CD4-positive, CD25-positive, alpha-beta regulatory T cell (primary cell): ENCODE measurements at regions not wholly inside any gene's neighbourhood (a gene's known extent, or its start where the extent isn't known, plus 50 kb on each side); places are given as distances from the start of the nearest gene placed in this dataset.
"Not testable (repeated sequence)": the region's sequence is repeated elsewhere in the genome, so short reads cannot be mapped to it uniquely, and the experiment has no call there.

Experiments
- ATAC-seq, 2 donors: fragments of 150-1000 bp; cut with Tn5 transposase; one replicate each; pipeline ENCODE4 v1.10.0; 2021; ENCODE audit warnings: low read depth in 2 of 2, moderate number of reproducible peaks in 2 of 2, moderate library complexity in 1 of 2
- DNase-seq, 3 donors: peaks; one replicate each; pipeline versions ENCODE4 v3.0.0 to v3.0.0-alpha.2; 2012 to 2022; ENCODE audit warnings: mixed read lengths in 1 of 3
- H3K27ac ChIP-seq: one replicate; pipeline ENCODE4 v1.7.0; 2013; ENCODE audit warnings: mild to moderate bottlenecking, low read length; ENCODE audit not compliant: insufficient read depth, poor library complexity, severe bottlenecking
- H3K27me3 ChIP-seq: one replicate; pipeline ENCODE4 v1.7.0; 2013; ENCODE audit warnings: low read length; ENCODE audit not compliant: control insufficient read depth, insufficient read depth
- H3K36me3 ChIP-seq: one replicate; pipeline ENCODE4 v1.7.0; 2013; ENCODE audit warnings: mild to moderate bottlenecking, low read length, moderate library complexity; ENCODE audit not compliant: control insufficient read depth, insufficient read depth
- H3K4me1 ChIP-seq: 2 replicates; pipeline ENCODE4 v1.7.0; 2013; ENCODE audit warnings: mild to moderate bottlenecking, low read length; ENCODE audit not compliant: insufficient read depth, control insufficient read depth, poor library complexity, severe bottlenecking
- H3K4me3 ChIP-seq: one replicate; pipeline ENCODE4 v1.7.0; 2013; ENCODE audit warnings: low read depth, mild to moderate bottlenecking, low read length, moderate library complexity
- H3K9me3 ChIP-seq, 2 experiments: 1 replicate in 1 of 2; 2 replicates in 1 of 2; pipeline ENCODE4 v1.7.0; 2013; ENCODE audit warnings: low read length in 2 of 2, mild to moderate bottlenecking in 1 of 2, moderate library complexity in 1 of 2; ENCODE audit not compliant: control insufficient read depth in 2 of 2
- H3K27ac Mint-ChIP-seq, 3 donors: one replicate each; pipeline ENCODE4 v1.8.0; 2020 to 2022; ENCODE audit warnings: mild to moderate bottlenecking in 3 of 3, mixed read lengths in 3 of 3, moderate library complexity in 2 of 3
- H3K27me3 Mint-ChIP-seq: one replicate; pipeline ENCODE4 v1.8.0; 2022; ENCODE audit warnings: mild to moderate bottlenecking, mixed read lengths
- H3K36me3 Mint-ChIP-seq: one replicate; pipeline ENCODE4 v1.8.0; 2020; ENCODE audit warnings: mixed read lengths
- H3K4me1 Mint-ChIP-seq, 4 donors: one replicate each; pipeline ENCODE4 v1.8.0; 2020 to 2022; ENCODE audit warnings: mixed read lengths in 4 of 4, mild to moderate bottlenecking in 1 of 4
- H3K4me3 Mint-ChIP-seq, 4 donors: one replicate each; pipeline ENCODE4 v1.8.0; 2020 to 2022; ENCODE audit warnings: mild to moderate bottlenecking in 4 of 4, mixed read lengths in 4 of 4, moderate library complexity in 3 of 4
- H3K9me3 Mint-ChIP-seq, 7 donors: one replicate each; pipeline ENCODE4 v1.8.0; 2020 to 2022; ENCODE audit warnings: mixed read lengths in 7 of 7, mild to moderate bottlenecking in 3 of 7, moderate library complexity in 2 of 7

- ATAC-seq, result no peak
- Histone ChIP-seq H3K36me3 (no peaks in the 10 kb centered on the region), H3K4me1 (peaks cover 2% of the 10 kb centered on the region), H3K9me3 (no peaks in the 10 kb centered on the region), H3K27ac (no peak overlapping the region), H3K27me3 (no peaks in the 10 kb centered on the region), H3K4me3 (no peak overlapping the region)
- peaks cover 0 to 3% (median 0%) of the 10 kb centered on the region in 7 donors for H3K9me3 Mint-ChIP-seq
- DNase-seq, result no peak
- no peaks in the 10 kb centered on the region for H3K36me3 Mint-ChIP-seq
- peaks cover 4% of the 10 kb centered on the region for H3K27me3 Mint-ChIP-seq
- H3K27ac Mint-ChIP-seq, result no peak overlapping the region
- peaks cover 0 to 3% (median 0%) of the 10 kb centered on the region in 4 donors for H3K4me1 Mint-ChIP-seq
- no peak overlapping the region for H3K4me3 Mint-ChIP-seq
These were observed 79.9 kb upstream of the NDUFV2 start for GRCh38 chr18:9022397-9023155.

- not testable (repeated sequence) for H3K27ac Mint-ChIP-seq, H3K36me3 Mint-ChIP-seq, H3K4me1 ChIP-seq, H3K36me3 ChIP-seq, H3K27me3 ChIP-seq, ATAC-seq, H3K27me3 Mint-ChIP-seq, H3K4me3 ChIP-seq, H3K9me3 Mint-ChIP-seq, DNase-seq, H3K27ac ChIP-seq, H3K9me3 ChIP-seq, H3K4me3 Mint-ChIP-seq, H3K4me1 Mint-ChIP-seq
These were observed 78.4 kb upstream of the NDUFV2 start for GRCh38 chr18:9024031-9024646.

- Histone ChIP-seq H3K4me1 (no peaks in the 10 kb centered on the region), H3K9me3 (no peaks in the 10 kb centered on the region), H3K36me3 (no peaks in the 10 kb centered on the region), H3K27me3 (no peaks in the 10 kb centered on the region), H3K4me3 (no peak overlapping the region), H3K27ac (no peak overlapping the region)
- ATAC-seq (no peak), DNase-seq (no peak)
- H3K4me1 Mint-ChIP-seq, result no peaks in the 10 kb centered on the region
- no peak overlapping the region for H3K27ac Mint-ChIP-seq
- peaks cover 0 to 3% (median 0%) of the 10 kb centered on the region in 7 donors for H3K9me3 Mint-ChIP-seq
- no peak overlapping the region for H3K4me3 Mint-ChIP-seq
- no peaks in the 10 kb centered on the region for H3K36me3 Mint-ChIP-seq
- H3K27me3 Mint-ChIP-seq, result peaks cover 5% of the 10 kb centered on the region
These were observed 77.2 kb upstream of the NDUFV2 start for GRCh38 chr18:9025091-9025838.

DNA sequence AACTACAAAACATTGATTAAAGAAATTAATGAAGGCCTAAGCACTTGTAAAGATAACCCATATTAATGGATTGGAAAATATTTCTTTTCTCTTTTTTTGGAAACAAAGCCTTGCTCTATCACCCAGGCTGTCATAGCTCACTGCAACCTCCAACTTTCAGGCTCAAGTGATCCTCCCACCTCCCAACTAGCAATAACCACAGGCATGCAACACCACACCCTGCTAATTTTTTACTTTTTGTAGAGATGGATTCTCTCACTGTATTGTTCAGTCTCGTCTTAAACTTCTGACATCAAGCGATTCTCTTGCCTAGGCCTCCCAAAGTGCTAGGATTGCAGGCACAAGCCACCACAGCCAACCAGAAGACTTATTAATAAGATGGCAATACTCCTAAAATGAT, 73.4 kb upstream of the NDUFV2 start:
- no peak for ATAC-seq
- H3K36me3 Mint-ChIP-seq, result no peaks in the 10 kb centered on the region
- no peaks in the 10 kb centered on the region for H3K27me3 ChIP-seq
- H3K27ac Mint-ChIP-seq, result no peak overlapping the region
- peaks cover 16% of the 10 kb centered on the region for H3K27me3 Mint-ChIP-seq
- no peaks in the 10 kb centered on the region for H3K36me3 ChIP-seq
- DNase-seq, result no peak
- H3K4me3 ChIP-seq, result no peak overlapping the region
- H3K4me1 Mint-ChIP-seq, result peaks cover 0 to 4% (median 0%) of the 10 kb centered on the region in 4 donors
- no peaks in the 10 kb centered on the region for H3K9me3 ChIP-seq
- H3K4me3 Mint-ChIP-seq, result no peak overlapping the region
- H3K4me1 ChIP-seq, result no peaks in the 10 kb centered on the region
- peaks cover 0 to 4% (median 0%) of the 10 kb centered on the region in 7 donors for H3K9me3 Mint-ChIP-seq
- no peak overlapping the region for H3K27ac ChIP-seq

GRCh38 chr18:9032519-9032918, 70.0 kb upstream of the NDUFV2 start:
- no peak overlapping the region for H3K27ac Mint-ChIP-seq
- Histone ChIP-seq H3K4me1 (no peaks in the 10 kb centered on the region), H3K4me3 (no peak overlapping the region), H3K27me3 (no peaks in the 10 kb centered on the region), H3K27ac (no peak overlapping the region), H3K9me3 (no peaks in the 10 kb centered on the region), H3K36me3 (no peaks in the 10 kb centered on the region)
- H3K4me3 Mint-ChIP-seq, result no peak overlapping the region
- peaks cover 0 to 1% (median 0%) of the 10 kb centered on the region in 7 donors for H3K9me3 Mint-ChIP-seq
- DNase-seq, result no peak
- peaks cover 0 to 4% (median 0%) of the 10 kb centered on the region in 4 donors for H3K4me1 Mint-ChIP-seq
- H3K27me3 Mint-ChIP-seq, result peaks cover 13% of the 10 kb centered on the region
- ATAC-seq, result no peak
- no peaks in the 10 kb centered on the region for H3K36me3 Mint-ChIP-seq

DNA sequence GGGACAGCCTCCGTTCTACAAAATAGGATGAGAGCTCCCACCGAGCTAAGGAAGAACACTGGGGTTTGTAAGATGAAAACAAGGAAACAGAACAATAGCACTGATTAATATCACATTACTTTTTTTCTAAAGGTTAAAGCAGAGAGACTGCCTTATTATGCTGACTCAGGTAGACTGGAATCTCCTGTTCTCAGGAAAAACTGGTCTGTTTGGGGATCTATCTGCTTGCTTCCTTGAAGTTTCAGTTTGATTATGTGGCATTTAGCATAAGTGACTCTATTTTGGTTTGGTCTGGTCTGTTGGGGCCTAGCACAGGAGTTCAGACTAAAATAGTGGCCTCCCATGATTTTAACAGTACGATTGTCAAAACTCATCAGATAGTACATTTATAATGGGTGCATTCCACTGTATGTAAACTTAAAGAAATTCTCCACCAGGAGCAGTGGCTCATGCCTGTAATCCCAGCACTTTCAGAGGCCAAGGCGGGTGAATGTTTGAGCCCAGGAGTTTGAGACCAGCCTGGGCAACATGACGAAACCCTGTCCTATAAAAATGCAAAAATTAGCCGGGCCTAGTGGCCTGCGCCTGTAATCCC, 64.1 kb upstream of the NDUFV2 start:
- Mint-ChIP-seq H3K36me3 (no peaks in the 10 kb centered on the region), H3K9me3 (no peaks in the 10 kb centered on the region), H3K4me1 (no peaks in the 10 kb centered on the region), H3K4me3 (no peak overlapping the region), H3K27ac (no peak overlapping the region), H3K27me3 (peaks cover 7% of the 10 kb centered on the region)
- DNase-seq, result no peak
- Histone ChIP-seq H3K4me1 (no peaks in the 10 kb centered on the region), H3K27me3 (no peaks in the 10 kb centered on the region), H3K9me3 (no peaks in the 10 kb centered on the region), H3K36me3 (no peaks in the 10 kb centered on the region), H3K27ac (no peak overlapping the region), H3K4me3 (no peak overlapping the region)
- ATAC-seq, result no peak

DNA sequence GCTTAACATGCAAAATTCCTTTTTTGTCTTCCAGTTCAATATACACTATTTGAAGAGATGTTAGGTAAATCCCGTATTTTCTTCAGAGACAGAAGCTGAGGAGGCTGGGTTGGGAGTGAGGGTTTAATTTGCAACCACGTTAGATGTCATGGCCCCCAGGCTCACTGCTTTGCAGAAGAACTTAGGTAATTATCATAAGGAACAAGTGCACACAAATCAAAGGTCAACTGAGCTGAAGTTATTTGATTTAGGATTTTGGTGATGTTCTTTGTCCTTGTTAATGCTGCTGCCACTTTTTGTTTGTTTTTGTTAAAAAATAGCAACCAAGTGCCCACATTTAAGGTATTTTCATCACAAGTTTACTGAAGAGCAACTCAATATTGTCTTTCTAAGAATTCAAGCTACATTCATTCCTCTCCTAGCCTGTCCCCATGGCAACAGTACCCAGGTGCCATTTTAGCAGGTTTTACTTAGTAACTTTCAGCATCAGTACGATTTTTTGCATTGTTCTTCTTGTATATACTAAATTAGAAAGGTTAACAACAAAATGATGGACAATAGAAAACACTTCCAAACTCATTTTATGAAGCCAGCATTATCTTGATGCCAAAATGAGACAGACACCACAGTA, 62.9 kb upstream of the NDUFV2 start:
- Mint-ChIP-seq H3K4me3 (no peak overlapping the region), H3K9me3 (no peaks in the 10 kb centered on the region), H3K27ac (no peak overlapping the region), H3K4me1 (no peaks in the 10 kb centered on the region), H3K27me3 (peaks cover 15% of the 10 kb centered on the region), H3K36me3 (no peaks in the 10 kb centered on the region)
- ATAC-seq (no peak), DNase-seq (no peak)
- Histone ChIP-seq H3K4me1 (no peaks in the 10 kb centered on the region), H3K27me3 (no peaks in the 10 kb centered on the region), H3K9me3 (no peaks in the 10 kb centered on the region), H3K27ac (no peak overlapping the region), H3K36me3 (no peaks in the 10 kb centered on the region), H3K4me3 (no peak overlapping the region)
